Hematopoietic multipotent progenitor cell (in vitro differentiated cells): ENCODE measurements at regions not wholly inside any gene's neighbourhood (a gene's known extent, or its start where the extent isn't known, plus 50 kb on each side); places are given as distances from the start of the nearest gene placed in this dataset.
"Not testable (repeated sequence)": the region's sequence is repeated elsewhere in the genome, so short reads cannot be mapped to it uniquely, and the experiment has no call there.

Experiments
- DNase-seq, 3 donors: peaks; one replicate each; pipeline ENCODE4 v3.0.0-alpha.2; 2011 to 2015; ENCODE audit warnings: low read depth in 2 of 3, low spot score in 2 of 3

DNA sequence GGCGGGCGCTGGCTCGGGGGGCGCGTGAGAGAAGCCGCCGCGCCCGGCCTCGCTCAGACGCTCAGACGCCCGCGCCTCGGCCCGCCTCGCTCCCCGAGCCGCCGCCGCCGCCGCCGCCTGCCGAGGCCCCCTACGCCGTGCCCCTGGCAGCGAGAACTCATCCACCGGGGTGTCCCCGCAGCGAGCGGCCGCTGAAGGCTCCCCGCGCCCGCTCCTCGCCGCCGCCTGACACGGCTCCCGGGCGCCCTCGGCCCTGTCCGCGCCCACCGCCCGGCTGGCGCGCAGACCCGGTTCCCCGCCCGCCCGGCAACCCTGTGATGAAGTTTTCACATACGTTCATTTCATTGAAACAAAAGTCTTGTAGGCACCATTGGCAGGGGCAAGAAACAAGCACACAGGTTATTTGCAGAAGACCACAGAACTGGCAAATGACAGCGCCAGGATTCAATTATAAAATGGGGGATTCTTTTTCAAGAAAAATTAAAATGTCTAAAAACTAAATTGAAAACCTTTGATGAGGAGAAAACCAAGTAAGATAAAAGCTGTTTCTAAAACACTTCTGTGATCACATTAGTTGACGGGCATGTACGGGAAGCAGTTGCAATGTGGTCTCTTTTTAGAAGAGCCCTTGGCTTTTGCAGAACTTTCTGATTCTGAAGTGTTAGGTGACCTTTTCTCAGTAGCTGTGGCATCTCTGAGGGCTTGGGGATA is 50.5 kb upstream of the TUBA3D start:
- peak in 2 of 3 donors; percentile 13 to 24 for DNase-seq

DNA sequence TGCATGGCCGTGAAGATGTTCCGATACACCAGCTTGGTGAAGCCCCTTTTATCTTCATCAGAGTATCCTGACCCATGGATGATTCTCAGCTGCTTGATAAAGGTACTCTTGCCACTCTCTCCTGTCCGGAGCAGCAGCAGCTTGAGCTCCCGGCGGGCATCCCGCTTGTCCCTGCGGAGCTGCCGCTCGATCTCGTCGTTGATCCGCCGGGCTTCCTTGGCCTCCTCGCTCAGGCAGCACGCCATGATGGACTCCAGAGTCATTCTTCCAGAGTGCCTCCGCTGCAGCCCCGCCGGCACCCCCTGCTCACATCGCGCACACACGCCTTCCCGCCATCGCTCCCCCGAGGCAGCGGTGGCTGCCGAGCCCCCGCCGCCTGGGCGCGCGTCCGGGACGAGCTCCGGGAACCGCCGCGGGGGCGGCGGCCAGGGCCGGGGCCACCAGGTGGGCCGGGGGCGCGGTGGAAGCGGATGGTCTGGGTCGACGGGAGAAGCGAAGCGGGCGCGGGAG is 51.3 kb upstream of the TUBA3D start:
- DNase-seq: not testable (repeated sequence)

DNA sequence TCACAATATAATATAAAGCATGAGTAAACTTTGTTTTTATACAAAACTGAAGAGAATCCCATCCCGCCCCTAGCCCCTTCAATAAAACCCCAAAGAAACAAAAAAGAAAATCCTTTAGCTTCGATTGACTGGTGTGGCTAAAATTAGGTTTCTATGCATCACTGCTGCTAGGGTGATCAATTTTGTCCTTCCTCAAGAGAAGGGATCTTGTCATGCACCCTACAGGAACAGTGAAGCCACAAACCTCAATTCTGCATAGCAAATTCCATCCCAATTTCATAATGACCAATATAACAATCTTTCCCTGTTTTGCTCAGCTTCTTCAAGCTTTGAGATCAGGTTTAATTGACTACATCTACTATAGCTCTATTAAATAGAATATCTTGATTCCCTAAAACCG is 55.2 kb upstream of the TUBA3D start:
- DNase-seq: not testable (repeated sequence)

DNA sequence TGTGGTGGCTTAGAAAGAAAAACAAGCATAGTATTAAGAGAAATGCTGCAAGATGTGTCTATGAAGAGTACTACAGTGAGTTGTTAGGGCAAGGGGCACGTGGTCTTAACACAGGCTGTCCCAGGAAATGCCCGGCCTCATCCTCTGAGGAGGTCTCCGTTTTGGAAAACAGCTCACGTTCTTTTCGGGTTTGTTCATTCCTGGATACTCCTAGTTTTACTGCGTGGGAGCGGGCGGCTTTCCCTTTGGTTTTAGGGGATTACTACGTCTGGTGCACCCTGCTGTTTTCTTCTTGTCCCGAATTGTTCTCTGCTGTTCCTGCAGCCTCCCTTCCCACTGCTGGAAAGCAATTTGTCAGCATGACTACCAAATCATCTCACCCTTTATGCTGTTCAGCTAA is 55.5 kb upstream of the RAB6D start:
- DNase-seq: no peak

DNA sequence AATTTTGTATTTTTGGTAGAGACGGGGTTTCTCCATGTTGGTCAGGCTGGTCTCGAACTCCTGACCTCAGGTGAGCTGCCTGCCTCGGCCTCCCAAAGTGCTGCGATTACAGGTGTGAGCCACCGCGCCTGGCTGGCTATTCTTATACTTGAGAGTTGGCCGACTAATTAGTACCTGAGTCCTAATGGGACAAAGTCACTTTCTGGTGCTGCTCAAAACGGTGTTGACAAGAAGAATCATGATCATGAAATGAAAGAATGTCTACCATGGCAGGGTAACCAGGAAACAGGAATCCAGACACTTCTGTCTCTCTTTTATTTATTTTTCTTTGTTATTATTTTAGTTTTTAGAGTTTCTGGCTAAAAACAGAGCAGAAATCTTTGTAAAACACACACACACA is 54.7 kb upstream of the RAB6D start:
- no peak for DNase-seq

DNA sequence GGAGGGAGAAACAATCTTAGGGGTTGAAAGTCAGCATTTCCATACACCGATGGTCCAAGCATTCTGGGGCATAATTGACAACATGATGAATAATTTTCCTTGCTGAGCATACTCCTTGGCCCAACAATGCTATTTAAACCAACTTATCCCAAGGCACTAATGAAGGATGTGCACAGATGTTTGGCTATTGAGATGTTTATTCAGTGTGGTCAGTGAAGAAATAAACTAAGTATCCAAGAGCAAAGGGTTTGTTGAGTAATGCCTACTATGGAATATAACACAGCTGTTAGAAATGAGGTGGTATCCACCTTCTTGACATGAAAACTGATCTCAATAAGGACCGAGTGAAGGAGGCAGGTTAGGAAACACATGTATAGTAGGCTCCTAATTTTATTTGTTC is 53.9 kb upstream of the RAB6D start:
- no peak for DNase-seq

DNA sequence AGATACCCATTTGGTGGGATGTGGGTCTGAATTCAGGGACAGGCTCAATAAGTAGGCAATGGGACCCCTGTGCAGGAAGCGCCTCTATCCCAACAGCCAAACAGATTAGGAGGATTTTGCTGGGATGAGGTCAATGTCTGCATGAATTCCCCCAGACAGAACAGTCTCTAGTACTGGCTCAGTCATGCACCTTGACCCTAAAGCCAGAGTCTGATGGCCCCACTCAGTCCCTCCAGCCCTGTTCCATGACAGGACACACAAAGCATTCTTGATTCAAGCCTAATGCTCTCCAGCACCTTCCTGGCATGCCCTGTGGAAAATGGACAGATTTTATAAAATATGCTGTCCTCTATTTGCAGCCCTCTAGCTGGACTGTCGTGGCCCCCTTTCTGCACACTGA is 49.8 kb upstream of the RAB6D start:
- no peak for DNase-seq
